Lower leg skin (tissue), 4 donors: ENCODE measurements at regions not wholly inside any gene's neighbourhood (a gene's known extent, or its start where the extent isn't known, plus 50 kb on each side); places are given as distances from the start of the nearest gene placed in this dataset.

Experiments
- DNase-seq, 2 donors: peaks; one replicate each; pipeline ENCODE4 v3.0.0-alpha.2; 2019; ENCODE audit warnings: low spot score in 2 of 2
- H3K4me3 ChIP-seq: fragments of 200-600 bp; sonication (generic); 2 replicates; pipeline ENCODE4 v1.5.1; 2017; ENCODE audit warnings: mild to moderate bottlenecking, low read depth; ENCODE audit not compliant: poor library complexity, severe bottlenecking
- CTCF ChIP-seq, 3 donors: fragments of 450-650 bp; IDR thresholded peaks; one replicate each; pipeline ENCODE4 v1.5.1; 2016; ENCODE audit warnings: antibody characterized with exemption in 3 of 3, mild to moderate bottlenecking in 3 of 3, moderate library complexity in 2 of 3
- POLR2A ChIP-seq, 2 donors: fragments of 450-650 bp; IDR thresholded peaks; one replicate each; pipeline ENCODE4 v1.6.1; 2016 to 2017; ENCODE audit warnings: antibody characterized with exemption in 2 of 2, mild to moderate bottlenecking in 1 of 2, moderate library complexity in 1 of 2
- WGBS, 2 donors: methylation state at CpG; one replicate each; pipeline ENCODE4 v1.1.5; 2018; 5-methylcytosine and 5-hydroxymethylcytosine counted together
- intact Hi-C: fragments of 100-400 bp; cut with DNase I; formaldehyde crosslinking; loops from one replicate; pipeline ENCODE4 v1.15.0; 2023; ENCODE audit warnings: low total_unique reads

DNA sequence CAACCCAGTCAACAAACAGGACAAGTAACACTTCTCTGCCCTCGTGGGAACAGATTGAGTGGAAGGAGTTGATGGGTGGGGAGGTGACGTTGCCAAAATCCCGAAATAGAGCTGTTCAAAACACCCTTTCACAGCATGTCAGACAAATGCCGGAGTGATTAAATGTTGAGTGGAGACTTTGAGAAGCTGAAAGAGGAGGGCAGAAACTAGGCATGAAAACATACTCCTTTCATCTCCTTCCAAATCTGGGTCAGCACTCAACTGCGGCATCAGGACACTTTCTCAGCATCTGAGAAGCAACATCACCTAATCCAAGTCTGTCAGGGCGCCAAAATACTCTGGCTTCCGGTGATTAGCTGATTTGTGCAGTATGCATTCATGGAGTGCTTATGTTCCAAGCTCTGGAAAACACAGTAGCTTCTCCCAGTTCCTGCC is 51.5 kb upstream of the MRI1 start:
- no peak for DNase-seq
- TF ChIP-seq POLR2A (IDR thresholded peaks at IDR 0.05) (no peak), CTCF (IDR thresholded peaks at IDR 0.05) (no peak)

GRCh38 chr19:13707915-13708314 is 56.4 kb upstream of the MRI1 start:
- WGBS, 2 donors, result 6 to 8% methylated on average over 4 of the region's 4 CpGs
- no peak for TF ChIP-seq CTCF (IDR thresholded peaks at IDR 0.05)
- TF ChIP-seq POLR2A (IDR thresholded peaks at IDR 0.05), result no peak
- DNase-seq, result no peak
- H3K4me3 ChIP-seq, result no peak overlapping the region
- intact Hi-C loops, result no loop called here

More for the DNA sequence above, 51.5 kb upstream of the MRI1 start:
- no peak overlapping the region for H3K4me3 ChIP-seq
- 21 to 24% methylated on average over 7 of the region's 7 CpGs for WGBS, 2 donors
- intact Hi-C loops, result no loop called here

DNA sequence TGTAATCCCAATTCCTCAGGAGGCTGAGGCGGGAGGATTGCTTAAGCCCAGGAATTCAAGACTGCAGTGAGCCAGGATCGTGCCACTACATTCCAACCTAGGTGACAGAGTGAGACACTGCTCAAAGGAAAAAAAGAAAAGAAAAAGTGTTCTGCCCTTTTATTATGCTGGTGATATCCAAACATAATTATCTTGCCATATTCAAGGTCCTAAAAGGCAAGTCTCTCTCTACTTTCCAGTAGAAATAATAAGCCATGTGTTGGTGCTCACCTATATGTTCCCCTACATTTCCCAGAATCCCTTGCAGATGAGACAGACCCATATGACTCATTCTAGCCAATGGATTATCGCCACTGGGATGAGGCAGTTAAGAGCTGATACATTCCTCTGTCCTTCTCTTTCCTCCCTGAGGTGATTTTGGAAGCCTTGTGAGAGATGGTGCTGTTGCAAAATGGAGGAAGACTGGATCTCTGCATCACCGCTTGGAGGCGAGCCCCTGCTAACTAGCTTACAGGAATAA is 58.3 kb upstream of the MRI1 start:
- no peak for DNase-seq
- no peak overlapping the region for H3K4me3 ChIP-seq
- no peak for TF ChIP-seq CTCF (IDR thresholded peaks at IDR 0.05)
- TF ChIP-seq POLR2A (IDR thresholded peaks at IDR 0.05), result no peak
- intact Hi-C loops, result no loop called here
- 82 to 85% methylated on average over 5 of the region's 5 CpGs for WGBS, 2 donors

GRCh38 chr19:13705201-13705600 is 59.1 kb upstream of the MRI1 start:
- intact Hi-C loops, result no loop called here
- no peak overlapping the region for H3K4me3 ChIP-seq
- no peak for TF ChIP-seq POLR2A (IDR thresholded peaks at IDR 0.05)
- no peak for TF ChIP-seq CTCF (IDR thresholded peaks at IDR 0.05)
- no peak for DNase-seq
- 90 to 92% methylated on average over 2 of the region's 2 CpGs for WGBS, 2 donors

- no peak overlapping the region for H3K4me3 ChIP-seq
- DNase-seq, result no peak
- WGBS, 2 donors, result 92 to 93% methylated on average over 2 of the region's 2 CpGs
- no peak for TF ChIP-seq POLR2A (IDR thresholded peaks at IDR 0.05)
- TF ChIP-seq CTCF (IDR thresholded peaks at IDR 0.05), result no peak
- intact Hi-C loops, result no loop called here
These were observed 62.7 kb upstream of the MRI1 start for GRCh38 chr19:13701624-13702023.

DNA sequence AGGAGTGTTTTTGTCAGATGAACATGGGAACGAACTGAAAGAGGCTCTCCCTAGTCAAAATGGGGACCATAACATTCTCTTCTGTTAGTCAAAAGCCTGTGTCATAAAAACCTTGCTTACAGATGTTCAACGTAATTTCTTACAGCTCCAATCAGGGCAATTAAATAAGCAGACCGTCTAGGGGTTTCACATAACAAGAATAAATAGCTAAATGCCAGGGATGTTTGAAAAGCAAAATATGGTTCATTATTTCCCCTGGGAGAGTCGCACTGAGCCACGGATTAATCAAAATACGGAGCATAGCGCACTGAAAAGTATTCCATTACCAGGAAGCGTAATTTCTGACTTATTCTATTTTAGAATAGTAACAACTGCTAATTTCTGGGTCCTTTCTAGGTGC is 63.7 kb upstream of the MRI1 start:
- no peak for DNase-seq
- WGBS, 2 donors, result 55 to 58% methylated on average over 8 of the region's 8 CpGs
- intact Hi-C loops, result no loop called here
- H3K4me3 ChIP-seq, result no peak overlapping the region
- TF ChIP-seq CTCF (IDR thresholded peaks at IDR 0.05) (no peak), POLR2A (IDR thresholded peaks at IDR 0.05) (no peak)
